HEK293T (cell line): ENCODE measurements at regions not wholly inside any gene's neighbourhood (a gene's known extent, or its start where the extent isn't known, plus 50 kb on each side); places are given as distances from the start of the nearest gene placed in this dataset.

ENCODE experiments used
- CTCF ChIA-PET: fragments of 350-600 bp; formaldehyde crosslinking; extraction: SDS; loops from one replicate; lab custom pipeline; 2021; ENCODE audit warnings: antibody characterized with exemption, inconsistent platforms; lab: Yijun Ruan, JAX
- POLR2A ChIA-PET: fragments of 350-600 bp; formaldehyde crosslinking; extraction: SDS; loops from one replicate; lab custom pipeline; 2020; ENCODE audit warnings: antibody characterized with exemption, inconsistent platforms; lab: Yijun Ruan, JAX
- DNase-seq: peaks from one replicate; pipeline ENCODE4 v3.0.0; 2012; ENCODE audit warnings: mixed read lengths; ENCODE audit errors: extremely low spot score
- ARNT ChIP-seq: fragments of 450-650 bp; IDR thresholded peaks from 2 replicates; pipeline ENCODE4 v1.6.1; 2017; ENCODE audit warnings: mild to moderate bottlenecking
- BHLHE40 ChIP-seq: fragments of 450-650 bp; IDR thresholded peaks from 2 replicates; pipeline ENCODE4 v1.6.1; 2016; ENCODE audit warnings: mild to moderate bottlenecking, moderate library complexity, borderline replicate concordance
- CTBP1 ChIP-seq: fragments of 450-650 bp; IDR thresholded peaks from 2 replicates; pipeline ENCODE4 v1.6.1; 2016; ENCODE audit warnings: borderline replicate concordance
- ELF4 ChIP-seq: fragments of 450-650 bp; IDR thresholded peaks from 2 replicates; pipeline ENCODE4 v1.6.1; 2017; ENCODE audit warnings: antibody characterized with exemption
- FOXA1 ChIP-seq: fragments of 450-650 bp; IDR thresholded peaks from 2 replicates; pipeline ENCODE4 v1.6.1; 2016; ENCODE audit warnings: mild to moderate bottlenecking
- FOXK2 ChIP-seq: fragments of 450-650 bp; IDR thresholded peaks from 2 replicates; pipeline ENCODE4 v1.6.1; 2016; ENCODE audit warnings: mild to moderate bottlenecking
- FOXM1 ChIP-seq: fragments of 450-650 bp; IDR thresholded peaks from 2 replicates; pipeline ENCODE4 v1.6.1; 2017; ENCODE audit warnings: mild to moderate bottlenecking, borderline replicate concordance
- HDGF ChIP-seq: fragments of 450-650 bp; IDR thresholded peaks from 2 replicates; pipeline ENCODE4 v1.6.1; 2017; ENCODE audit warnings: antibody characterized with exemption, borderline replicate concordance
- L3MBTL2 ChIP-seq: fragments of 450-650 bp; conservative IDR thresholded peaks from 2 replicates; pipeline ENCODE4 v1.6.1; 2016; ENCODE audit warnings: mild to moderate bottlenecking
- LEF1 ChIP-seq: fragments of 450-650 bp; IDR thresholded peaks from 2 replicates; pipeline ENCODE4 v1.6.1; 2017; ENCODE audit warnings: mild to moderate bottlenecking, borderline replicate concordance
- NFRKB ChIP-seq: fragments of 450-650 bp; IDR thresholded peaks from 2 replicates; pipeline ENCODE4 v1.6.1; 2016; ENCODE audit warnings: mild to moderate bottlenecking, moderate library complexity
- SP1 ChIP-seq: fragments of 450-650 bp; IDR thresholded peaks from 2 replicates; pipeline ENCODE4 v1.6.1; 2017
- SUZ12 ChIP-seq: fragments of 450-650 bp; IDR thresholded peaks from 2 replicates; pipeline ENCODE4 v1.6.1; 2016; ENCODE audit warnings: mild to moderate bottlenecking
- TARDBP ChIP-seq: fragments of 450-650 bp; IDR thresholded peaks from 2 replicates; pipeline ENCODE4 v1.6.1; 2016
- ZNF384 ChIP-seq: fragments of 450-650 bp; IDR thresholded peaks from 2 replicates; pipeline ENCODE4 v1.6.1; 2016
- TF ChIP-seq, protein P1 (sequence below): fragments of 450-650 bp; IDR thresholded peaks from 2 replicates; pipeline ENCODE4 v1.6.1; 2016

DNA sequence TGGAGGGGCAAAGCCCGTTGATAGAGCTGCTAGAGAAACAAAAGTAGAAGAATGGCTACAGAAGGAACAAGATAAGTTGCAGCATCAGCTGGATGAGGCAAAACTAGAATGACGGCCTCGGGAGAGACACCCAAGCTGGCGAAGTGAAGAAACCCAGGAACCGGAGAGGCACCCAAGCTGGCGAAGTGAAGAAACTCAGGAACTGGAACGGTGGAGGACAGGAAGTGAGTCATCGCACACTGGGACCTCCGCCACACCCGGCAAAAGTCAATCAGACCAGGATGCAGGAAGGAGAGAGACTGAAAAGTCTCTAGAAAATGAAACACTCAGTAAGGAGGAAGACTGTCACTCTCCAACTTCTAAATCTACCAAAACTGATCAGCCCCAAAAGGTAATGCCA, 133.0 kb upstream of the NEBL start:
- TF ChIP-seq LEF1, result no peak
- TF ChIP-seq L3MBTL2, result no peak
- no peak for TF ChIP-seq NFRKB
- TF ChIP-seq FOXK2, result no peak
- TF ChIP-seq TARDBP, result no peak
- no peak for TF ChIP-seq CTBP1
- TF ChIP-seq FOXM1, result no peak
- no peak for TF ChIP-seq ZNF384
- TF ChIP-seq, protein P1, sequence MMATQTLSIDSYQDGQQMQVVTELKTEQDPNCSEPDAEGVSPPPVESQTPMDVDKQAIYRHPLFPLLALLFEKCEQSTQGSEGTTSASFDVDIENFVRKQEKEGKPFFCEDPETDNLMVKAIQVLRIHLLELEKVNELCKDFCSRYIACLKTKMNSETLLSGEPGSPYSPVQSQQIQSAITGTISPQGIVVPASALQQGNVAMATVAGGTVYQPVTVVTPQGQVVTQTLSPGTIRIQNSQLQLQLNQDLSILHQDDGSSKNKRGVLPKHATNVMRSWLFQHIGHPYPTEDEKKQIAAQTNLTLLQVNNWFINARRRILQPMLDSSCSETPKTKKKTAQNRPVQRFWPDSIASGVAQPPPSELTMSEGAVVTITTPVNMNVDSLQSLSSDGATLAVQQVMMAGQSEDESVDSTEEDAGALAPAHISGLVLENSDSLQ, result no peak
- TF ChIP-seq BHLHE40, result no peak
- no peak for TF ChIP-seq ELF4
- no peak for TF ChIP-seq ARNT
- no peak for TF ChIP-seq SUZ12
- no peak for TF ChIP-seq HDGF
- no peak for TF ChIP-seq SP1
- TF ChIP-seq FOXA1, result no peak
- DNase-seq, result no peak
- CTCF ChIA-PET, result no interaction called here
- POLR2A ChIA-PET, result no interaction called here

GRCh38 chr10:21022821-21023220, 125.7 kb upstream of the NEBL start:
- ChIA-PET CTCF (no interaction called here), POLR2A (no interaction called here)
- DNase-seq, result no peak
- TF ChIP-seq TARDBP (no peak), FOXA1 (no peak), BHLHE40 (no peak), SP1 (no peak), FOXM1 (no peak), L3MBTL2 (no peak), ELF4 (no peak), ARNT (no peak), HDGF (no peak), ZNF384 (no peak), LEF1 (no peak), FOXK2 (no peak), NFRKB (no peak), SUZ12 (no peak), CTBP1 (no peak)
- TF ChIP-seq, protein P1, result no peak

- peak; percentile 31 for DNase-seq
- ChIA-PET POLR2A (no interaction called here), CTCF (interaction anchor here (0.5 kb wide), 1 partner anchor 140 kb away, joined by 3 read pairs; no protein-coding TSS in a partner anchor)
- TF ChIP-seq FOXA1 (no peak), SP1 (no peak), ARNT (no peak), NFRKB (no peak), SUZ12 (no peak)
These were observed 124.9 kb upstream of the NEBL start for GRCh38 chr10:21021843-21022594.

- DNase-seq, result no peak
- ChIA-PET POLR2A (no interaction called here), CTCF (interaction anchor here (0.6 to 0.7 kb wide), 2 partner anchors 71 to 109 kb away, joined by 3 to 5 read pairs; no protein-coding TSS in a partner anchor)
- TF ChIP-seq SUZ12 (no peak), HDGF (no peak), ZNF384 (no peak), TARDBP (no peak), ARNT (no peak), ELF4 (no peak), FOXM1 (no peak), BHLHE40 (no peak), LEF1 (no peak), CTBP1 (no peak), L3MBTL2 (no peak), FOXK2 (no peak)
- TF ChIP-seq, protein P1, result no peak
These were observed 124.1 kb upstream of the NEBL start for GRCh38 chr10:21021231-21021630.

GRCh38 chr10:21020545-21020944, 123.4 kb upstream of the NEBL start:
- TF ChIP-seq ZNF384 (no peak), ELF4 (no peak), SP1 (no peak), FOXK2 (no peak), FOXM1 (no peak), NFRKB (no peak), ARNT (no peak), SUZ12 (no peak), BHLHE40 (no peak), CTBP1 (no peak), TARDBP (no peak), HDGF (no peak)
- TF ChIP-seq, protein P1, result no peak
- POLR2A ChIA-PET, result no interaction called here
- CTCF ChIA-PET, result interaction anchor here (0.6 to 0.7 kb wide), 2 partner anchors 71 to 108 kb away, joined by 3 to 5 read pairs; no protein-coding TSS in a partner anchor
- peak; percentile 41 for DNase-seq
